Uterus (tissue), 2 donors: ENCODE measurements at regions not wholly inside any gene's neighbourhood (a gene's known extent, or its start where the extent isn't known, plus 50 kb on each side); places are given as distances from the start of the nearest gene placed in this dataset.

Experiments
- CTCF ChIP-seq, 4 experiments: fragments of 200-600 bp in 2 of 4; fragments of 450-650 bp in 2 of 4; sonication (generic) in 2 of 4; IDR thresholded peaks; one replicate each; pipeline ENCODE4 v1.5.1; 2016 to 2019; ENCODE audit warnings: antibody characterized with exemption in 4 of 4, mild to moderate bottlenecking in 2 of 4, moderate library complexity in 1 of 4
- POLR2A ChIP-seq, 2 donors: fragments of 450-650 bp; IDR thresholded peaks; one replicate each; pipeline ENCODE4 v1.6.1; 2016; ENCODE audit warnings: antibody characterized with exemption in 2 of 2, mild to moderate bottlenecking in 1 of 2, moderate library complexity in 1 of 2

DNA sequence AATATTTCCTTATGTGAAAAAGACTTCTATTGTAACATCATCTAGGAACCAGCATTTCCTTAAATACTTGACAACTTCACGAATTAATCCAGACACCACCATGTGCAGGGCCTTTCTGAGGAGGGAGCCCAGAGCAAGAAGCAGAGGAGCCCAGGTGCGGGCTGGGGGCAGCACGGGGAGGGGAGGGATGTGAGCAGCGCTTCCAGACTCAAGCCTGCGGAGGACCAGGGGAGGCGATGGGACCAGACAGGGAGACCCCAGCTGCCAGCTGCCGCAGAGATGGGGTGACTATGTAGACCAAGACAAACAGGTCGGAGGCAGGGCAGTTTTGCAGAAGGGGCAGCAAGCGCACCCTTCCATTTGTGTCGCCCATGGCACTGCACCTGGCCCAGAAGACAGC, 596.1 kb downstream of the IRX1 start:
- TF ChIP-seq CTCF (IDR thresholded peaks at IDR 0.05) (no peak), POLR2A (IDR thresholded peaks at IDR 0.05) (no peak)
